Peyer's patch (tissue), 4 donors: ENCODE measurements at regions not wholly inside any gene's neighbourhood (a gene's known extent, or its start where the extent isn't known, plus 50 kb on each side); places are given as distances from the start of the nearest gene placed in this dataset.

ENCODE experiments used
- CTCF ChIP-seq, 6 experiments: fragments of 450-650 bp in 4 of 6; fragments of 200-600 bp in 2 of 6; sonication (generic) in 1 of 6; IDR thresholded peaks; one replicate each; pipeline ENCODE4 v1.5.1; 2017 to 2019; ENCODE audit warnings: antibody characterized with exemption in 6 of 6, mild to moderate bottlenecking in 3 of 6, moderate library complexity in 1 of 6
- POLR2A ChIP-seq, 2 donors: fragments of 450-650 bp; IDR thresholded peaks; one replicate each; pipeline ENCODE4 v1.5.1; 2017; ENCODE audit warnings: antibody characterized with exemption in 2 of 2, mild to moderate bottlenecking in 2 of 2, moderate library complexity in 2 of 2

- no peak for TF ChIP-seq CTCF (IDR thresholded peaks at IDR 0.05)
- TF ChIP-seq POLR2A (IDR thresholded peaks at IDR 0.05), result no peak
Observed at GRCh38 chr11:129589190-129589860, 213.7 kb downstream of the BARX2 start.
